ENCODE measurements at regions not wholly inside any gene's neighbourhood (a gene's known extent, or its start where the extent isn't known, plus 50 kb on each side); places are given as distances from the start of the nearest gene placed in this dataset.

DNA sequence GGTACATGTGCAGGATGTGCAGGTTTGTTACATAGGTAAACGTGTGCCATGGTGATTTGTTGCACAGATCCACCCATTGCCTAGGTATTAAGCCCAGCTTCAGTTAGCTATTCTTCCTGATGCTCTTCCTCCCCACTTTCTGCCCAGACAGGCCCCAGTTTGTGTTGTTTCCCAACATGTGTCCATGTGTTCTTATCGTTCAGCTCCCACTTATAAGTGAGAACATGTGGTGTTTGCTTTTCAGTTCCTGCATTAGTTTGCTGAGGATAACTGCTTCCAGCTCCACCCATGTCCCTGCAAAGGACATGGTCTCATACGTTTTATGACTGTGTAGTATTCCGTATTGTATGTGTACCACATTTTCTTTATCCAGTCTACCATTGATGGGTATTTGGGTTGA, 251.7 kb upstream of the NOVA1 start:
- CTCF ChIA-PET = no interaction called here
- no peaks in the 10 kb centered on the region for H3K4me1 ChIP-seq (ENCODE audit: control insufficient read depth, insufficient read depth, low read length)
- no peak overlapping the region for H3K4me3 ChIP-seq (ENCODE audit: low read depth, low read length)
- H3K9me3 ChIP-seq (ENCODE audit: control insufficient read depth, insufficient read depth, low read depth, low read length) = no peaks in the 10 kb centered on the region
- no peak for TF ChIP-seq KLF16 (tag by site-specific recombination; IDR thresholded peaks at IDR 0.05)
- POLR2A ChIA-PET = no interaction called here
- no peak overlapping the region for H3K27ac ChIP-seq (ENCODE audit: extremely low read depth, low read depth, low read length)
- H3K36me3 ChIP-seq (ENCODE audit: control insufficient read depth in 2 of 2, insufficient read depth in 1 of 2, low read length in 2 of 2) = no peaks in the 10 kb centered on the region

DNA sequence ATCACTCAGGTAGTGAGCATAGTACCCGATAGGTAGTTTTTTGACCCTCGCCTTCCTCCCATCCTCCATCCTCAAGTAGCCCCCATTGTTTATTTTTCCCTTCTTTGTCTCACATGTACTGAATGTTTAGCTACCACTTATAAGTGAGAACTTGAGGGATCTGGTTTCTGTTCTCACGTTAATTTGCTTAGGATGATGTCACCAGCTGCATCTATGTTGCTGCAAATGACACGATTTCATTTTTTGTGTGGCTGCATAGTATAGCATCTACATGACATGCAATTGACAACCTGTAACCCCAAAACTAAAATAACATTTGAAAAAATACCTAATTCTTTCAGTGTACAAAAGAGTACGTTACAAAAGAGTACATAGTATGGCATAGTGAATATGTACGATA, 254.0 kb upstream of the NOVA1 start:
- Histone ChIP-seq H3K27ac (ENCODE audit: extremely low read depth, low read depth, low read length) (no peak overlapping the region), H3K36me3 (ENCODE audit: control insufficient read depth in 2 of 2, insufficient read depth in 1 of 2, low read length in 2 of 2) (no peaks in the 10 kb centered on the region), H3K4me1 (ENCODE audit: control insufficient read depth, insufficient read depth, low read length) (no peaks in the 10 kb centered on the region), H3K4me3 (ENCODE audit: low read depth, low read length) (no peak overlapping the region), H3K9me3 (ENCODE audit: control insufficient read depth, insufficient read depth, low read depth, low read length) (no peaks in the 10 kb centered on the region)
- ChIA-PET POLR2A (no interaction called here), CTCF (no interaction called here)
- TF ChIP-seq ZFP41 (tag by site-specific recombination; IDR thresholded peaks at IDR 0.05; ENCODE audit: borderline replicate concordance) (no peak), ZNF292 (tag by site-specific recombination; IDR thresholded peaks at IDR 0.05; ENCODE audit: borderline replicate concordance, low read depth) (no peak)

DNA sequence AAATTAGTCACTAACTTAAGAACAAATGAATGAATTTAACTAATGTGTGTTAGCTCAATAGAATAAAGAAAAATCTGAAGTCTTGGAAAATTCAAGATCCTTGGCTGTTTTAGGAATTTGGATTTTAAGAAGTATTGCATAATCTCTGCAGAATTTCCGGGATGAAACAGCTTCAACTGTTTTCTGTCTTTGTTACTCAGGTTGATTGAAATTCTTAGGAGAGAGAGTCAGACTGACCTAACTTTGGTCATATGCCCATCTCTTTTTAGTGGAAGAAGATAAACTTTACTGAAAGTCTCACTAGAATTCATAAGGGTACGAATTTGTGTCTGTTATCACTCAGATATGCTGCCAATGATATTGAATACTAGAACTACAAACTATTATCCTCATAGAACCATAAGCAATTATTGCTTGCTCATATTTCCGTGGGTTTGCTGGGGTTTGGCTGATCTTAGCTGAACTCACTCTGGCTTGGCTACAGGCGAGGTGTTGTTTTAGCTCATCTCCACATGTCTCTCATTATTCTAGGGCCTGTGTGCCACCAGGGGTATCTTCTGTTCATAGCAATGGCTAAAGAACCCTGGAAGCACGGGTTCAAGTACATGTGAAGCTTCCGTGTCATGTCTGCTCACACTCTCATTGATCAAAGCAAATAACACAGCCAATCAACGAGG, 257.4 kb upstream of the NOVA1 start:
- no peak for TF ChIP-seq ZNF639 (tag by site-specific recombination; IDR thresholded peaks at IDR 0.05)
- TF ChIP-seq ZNF133 (tag by site-specific recombination; IDR thresholded peaks at IDR 0.05) = no peak
- TF ChIP-seq ZNF518A (tag by site-specific recombination; conservative IDR thresholded peaks at IDR 0.05; ENCODE audit: low read depth) = no peak
- no peak for TF ChIP-seq ZNF366 (tag by site-specific recombination; conservative IDR thresholded peaks at IDR 0.05)
- no peak for TF ChIP-seq ZNF701 (tag by site-specific recombination; IDR thresholded peaks at IDR 0.05)
- no peak for TF ChIP-seq ZNF521 (tag by site-specific recombination; IDR thresholded peaks at IDR 0.05)
- no peak for TF ChIP-seq ZNF777 (tag by site-specific recombination; IDR thresholded peaks at IDR 0.05; ENCODE audit: borderline replicate concordance)
- no peak for TF ChIP-seq ZNF362 (tag by site-specific recombination; IDR thresholded peaks at IDR 0.05)
- no peaks in the 10 kb centered on the region for H3K9me3 ChIP-seq (ENCODE audit: control insufficient read depth, insufficient read depth, low read depth, low read length)
- no peak overlapping the region for H3K27ac ChIP-seq (ENCODE audit: extremely low read depth, low read depth, low read length)
- ChIA-PET POLR2A (no interaction called here), CTCF (no interaction called here)
- no peak overlapping the region for H3K4me3 ChIP-seq (ENCODE audit: low read depth, low read length)
- H3K4me1 ChIP-seq (ENCODE audit: control insufficient read depth, insufficient read depth, low read length) = no peaks in the 10 kb centered on the region
- H3K36me3 ChIP-seq (ENCODE audit: control insufficient read depth in 2 of 2, insufficient read depth in 1 of 2, low read length in 2 of 2) = no peaks in the 10 kb centered on the region

Measured in HEK293 (cell line).